CD14-positive monocyte (primary cell): ENCODE measurements at regions not wholly inside any gene's neighbourhood (a gene's known extent, or its start where the extent isn't known, plus 50 kb on each side); places are given as distances from the start of the nearest gene placed in this dataset.
A peak's percentile ranks its signal among the peaks of the same experiment; 100 is the strongest.

Source experiments
- DNase-seq, 3 donors: peaks; one replicate each; pipeline ENCODE4 v3.0.0-alpha.2; 2011 to 2022
- H2AFZ ChIP-seq: 2 replicates; pipeline ENCODE4 v1.6.0; 2012; ENCODE audit warnings: mild to moderate bottlenecking, low read depth, low read length, inconsistent platforms; ENCODE audit not compliant: insufficient read depth, poor library complexity, severe bottlenecking
- H3K27ac ChIP-seq, 2 donors: 1 replicate in 1 of 2; 2 replicates in 1 of 2; pipeline ENCODE4 v1.5.1; 2012 to 2013; ENCODE audit warnings: low read length in 2 of 2, control low read depth in 1 of 2, inconsistent platforms in 1 of 2, low read depth in 1 of 2, mild to moderate bottlenecking in 1 of 2
- H3K27me3 ChIP-seq, 2 donors: one replicate each; pipeline versions ENCODE4 v1.6.0 to v1.6.1; 2011 to 2013; ENCODE audit warnings: low read length in 2 of 2; ENCODE audit not compliant: control insufficient read depth in 2 of 2, insufficient read depth in 2 of 2
- H3K36me3 ChIP-seq, 2 donors: replicated peaks in 1 of 2; 1 replicate in 1 of 2; 2 replicates in 1 of 2; pipeline versions ENCODE4 v1.5.1 to v1.6.1; 2012 to 2013; ENCODE audit warnings: low read length in 2 of 2, control low read depth in 1 of 2, inconsistent platforms in 1 of 2, mild to moderate bottlenecking in 1 of 2; ENCODE audit not compliant: insufficient read depth in 2 of 2, control insufficient read depth in 1 of 2
- H3K4me1 ChIP-seq, 2 donors: 1 replicate in 1 of 2; 2 replicates in 1 of 2; pipeline versions ENCODE4 v1.5.1 to v1.6.1; 2012 to 2013; ENCODE audit warnings: low read length in 2 of 2, control low read depth in 1 of 2, inconsistent platforms in 1 of 2, mild to moderate bottlenecking in 1 of 2, moderate library complexity in 1 of 2; ENCODE audit not compliant: insufficient read depth in 2 of 2, control insufficient read depth in 1 of 2
- H3K4me2 ChIP-seq: replicated peaks from 2 replicates; pipeline ENCODE3; 2012; ENCODE audit warnings: low read length, moderate library complexity, mild to moderate bottlenecking; ENCODE audit not compliant: poor library complexity, severe bottlenecking; ENCODE audit errors: extremely low read depth
- H3K4me3 ChIP-seq, 3 experiments: fragments of 200-600 bp in 1 of 3; sonication (generic) in 1 of 3; replicated peaks in 1 of 3; 1 replicate in 2 of 3; 2 replicates in 1 of 3; pipeline ENCODE4 v1.5.1; 2011 to 2013; ENCODE audit warnings: low read length in 3 of 3, mild to moderate bottlenecking in 3 of 3, control low read depth in 2 of 3, low read depth in 2 of 3, inconsistent platforms in 1 of 3, moderate library complexity in 1 of 3
- H3K79me2 ChIP-seq: 2 replicates; pipeline ENCODE4 v1.6.0; 2012; ENCODE audit warnings: mild to moderate bottlenecking, control low read depth, inconsistent platforms, low read length, moderate library complexity; ENCODE audit not compliant: insufficient read depth
- H3K9ac ChIP-seq: 2 replicates; pipeline ENCODE4 v1.6.0; 2017; ENCODE audit warnings: low read length, mild to moderate bottlenecking; ENCODE audit not compliant: insufficient read depth, poor library complexity, severe bottlenecking
- H3K9me3 ChIP-seq, 2 donors: replicated peaks in 1 of 2; 1 replicate in 1 of 2; 2 replicates in 1 of 2; pipeline versions ENCODE4 v1.5.1 to v1.6.1; 2012 to 2013; ENCODE audit warnings: low read length in 2 of 2, control low read depth in 1 of 2; ENCODE audit not compliant: control insufficient read depth in 1 of 2, insufficient read depth in 1 of 2
- H4K20me1 ChIP-seq: 2 replicates; pipeline ENCODE4 v1.6.0; 2012; ENCODE audit warnings: mild to moderate bottlenecking, low read length, control low read depth, moderate library complexity; ENCODE audit not compliant: insufficient read depth
- H3K27ac Mint-ChIP-seq, 7 donors: one replicate each; pipeline ENCODE4 v1.8.0; 2020; ENCODE audit warnings: mild to moderate bottlenecking in 7 of 7, mixed read lengths in 7 of 7, moderate library complexity in 6 of 7, inconsistent platforms in 2 of 7
- H3K27me3 Mint-ChIP-seq, 3 donors: one replicate each; pipeline ENCODE4 v1.8.0; 2021 to 2022; ENCODE audit warnings: low read depth in 3 of 3, mild to moderate bottlenecking in 3 of 3, mixed read lengths in 3 of 3, moderate library complexity in 3 of 3, inconsistent platforms in 1 of 3
- H3K36me3 Mint-ChIP-seq, 2 donors: one replicate each; pipeline ENCODE4 v1.8.0; 2020; ENCODE audit warnings: mixed read lengths in 2 of 2, inconsistent platforms in 1 of 2, mild to moderate bottlenecking in 1 of 2
- H3K4me1 Mint-ChIP-seq: one replicate; pipeline ENCODE4 v1.8.0; 2020; ENCODE audit warnings: mild to moderate bottlenecking, mixed read lengths
- H3K4me3 Mint-ChIP-seq, 2 donors: one replicate each; pipeline ENCODE4 v1.8.0; 2020; ENCODE audit warnings: mild to moderate bottlenecking in 2 of 2, mixed read lengths in 2 of 2, moderate library complexity in 1 of 2
- H3K9me3 Mint-ChIP-seq, 7 donors: one replicate each; pipeline ENCODE4 v1.8.0; 2020 to 2022; ENCODE audit warnings: mixed read lengths in 7 of 7, mild to moderate bottlenecking in 6 of 7, moderate library complexity in 6 of 7, inconsistent platforms in 2 of 7
- WGBS: methylation state at CpG from one replicate; pipeline ENCODE4 v1.1.5; 2013; ENCODE audit warnings: missing lambda C conversion rate; ENCODE audit not compliant: insufficient coverage; 5-methylcytosine and 5-hydroxymethylcytosine counted together
- intact Hi-C, 2 donors: fragments of 100-400 bp; cut with micrococcal nuclease; formaldehyde crosslinking; loops; one replicate each; pipeline versions ENCODE4 v1.15.0 to v1.15.1; 2023
- TF ChIP-seq, protein P1 (sequence below): fragments of 200-600 bp; IDR thresholded peaks from one replicate; pipeline ENCODE4 v1.8.0; 2022; ENCODE audit warnings: antibody characterized with exemption, mild to moderate bottlenecking

DNA sequence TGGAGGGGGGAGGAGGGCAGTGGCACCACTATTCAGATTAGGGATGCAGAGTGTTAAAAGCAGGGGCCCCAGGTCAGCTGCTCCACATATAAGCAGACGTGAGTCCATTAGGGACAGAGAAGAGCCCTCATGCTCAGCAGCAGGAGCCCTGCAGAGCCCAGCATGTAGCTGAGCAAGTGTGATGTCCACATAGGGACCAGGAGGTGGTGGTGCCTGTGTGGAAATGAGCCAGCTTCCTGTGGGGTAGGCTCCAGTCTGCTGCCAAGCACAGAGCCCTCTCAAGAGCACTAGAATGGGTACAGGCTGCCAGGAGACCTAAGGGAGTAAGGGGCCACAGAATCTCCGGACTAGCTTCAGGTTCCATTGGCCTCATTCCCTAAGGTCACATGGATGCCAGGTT is 57.9 kb upstream of the MLN start:
- WGBS = 76% methylated on average over 2 of the region's 2 CpGs
- no peak for DNase-seq
- Mint-ChIP-seq H3K4me3 (no peak overlapping the region), H3K9me3 (peaks cover 2 to 10% (median 8%) of the 10 kb centered on the region in 7 donors), H3K36me3 (no peaks in the 10 kb centered on the region), H3K27ac (peak overlapping the region in 2 of 7 donors; percentile 26 to 31), H3K4me1 (peaks cover 19% of the 10 kb centered on the region), H3K27me3 (peaks cover 27 to 66% (median 34%) of the 10 kb centered on the region in 3 donors)
- H3K4me2 ChIP-seq = no peak overlapping the region
- intact Hi-C loops = no loop called here
- no peaks in the 10 kb centered on the region for H4K20me1 ChIP-seq
- H3K79me2 ChIP-seq = no peaks in the 10 kb centered on the region
- no peaks in the 10 kb centered on the region for H3K4me1 ChIP-seq
- TF ChIP-seq, protein P1, sequence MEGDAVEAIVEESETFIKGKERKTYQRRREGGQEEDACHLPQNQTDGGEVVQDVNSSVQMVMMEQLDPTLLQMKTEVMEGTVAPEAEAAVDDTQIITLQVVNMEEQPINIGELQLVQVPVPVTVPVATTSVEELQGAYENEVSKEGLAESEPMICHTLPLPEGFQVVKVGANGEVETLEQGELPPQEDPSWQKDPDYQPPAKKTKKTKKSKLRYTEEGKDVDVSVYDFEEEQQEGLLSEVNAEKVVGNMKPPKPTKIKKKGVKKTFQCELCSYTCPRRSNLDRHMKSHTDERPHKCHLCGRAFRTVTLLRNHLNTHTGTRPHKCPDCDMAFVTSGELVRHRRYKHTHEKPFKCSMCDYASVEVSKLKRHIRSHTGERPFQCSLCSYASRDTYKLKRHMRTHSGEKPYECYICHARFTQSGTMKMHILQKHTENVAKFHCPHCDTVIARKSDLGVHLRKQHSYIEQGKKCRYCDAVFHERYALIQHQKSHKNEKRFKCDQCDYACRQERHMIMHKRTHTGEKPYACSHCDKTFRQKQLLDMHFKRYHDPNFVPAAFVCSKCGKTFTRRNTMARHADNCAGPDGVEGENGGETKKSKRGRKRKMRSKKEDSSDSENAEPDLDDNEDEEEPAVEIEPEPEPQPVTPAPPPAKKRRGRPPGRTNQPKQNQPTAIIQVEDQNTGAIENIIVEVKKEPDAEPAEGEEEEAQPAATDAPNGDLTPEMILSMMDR = no peak
- peaks cover 0 to 27% of the 10 kb centered on the region in 2 donors for H3K27me3 ChIP-seq
- no peaks in the 10 kb centered on the region for H3K36me3 ChIP-seq
- H3K9me3 ChIP-seq = peaks cover 0 to 4% of the 10 kb centered on the region in 2 donors
- H3K4me3 ChIP-seq = no peak overlapping the region
- H2AFZ ChIP-seq = no peak overlapping the region
- H3K27ac ChIP-seq = no peak overlapping the region
- H3K9ac ChIP-seq = no peak overlapping the region

DNA sequence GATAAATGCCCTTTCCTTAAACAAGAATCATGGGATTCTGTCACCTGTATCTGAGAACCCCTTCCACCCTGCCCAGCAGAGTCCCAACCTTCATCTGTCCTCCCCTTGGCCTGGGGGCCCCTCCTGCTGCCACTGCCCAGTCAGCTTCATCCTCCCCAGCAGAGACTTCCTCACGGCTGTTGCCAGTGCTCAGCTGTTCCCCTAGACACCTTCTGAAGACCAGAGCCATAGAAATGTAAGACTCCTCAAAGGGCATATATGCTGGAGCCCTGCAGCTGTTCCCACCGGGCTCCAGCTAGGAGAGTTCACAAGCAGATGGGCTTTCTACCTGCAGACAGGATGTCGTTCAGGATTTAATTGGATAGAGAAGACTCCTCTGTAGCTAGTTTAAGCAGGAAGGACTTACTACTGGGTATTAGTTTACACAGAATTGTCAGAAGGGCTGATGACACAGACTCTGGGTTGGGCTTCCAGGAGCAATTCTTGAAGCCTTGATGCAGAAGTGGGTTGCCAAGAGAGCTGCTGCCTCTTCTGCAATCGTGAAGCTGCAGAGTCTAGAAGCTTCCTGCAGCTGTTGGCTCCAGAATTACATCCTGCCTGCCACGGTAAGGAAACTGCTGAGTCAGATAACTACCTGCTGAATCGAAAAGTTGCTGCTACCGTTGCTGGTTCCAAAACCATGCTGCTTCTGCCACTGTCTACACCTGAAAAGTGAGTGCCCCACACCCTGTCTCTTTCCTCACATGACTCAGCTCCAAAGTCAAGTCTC is 57.1 kb upstream of the MLN start:
- H2AFZ ChIP-seq = no peak overlapping the region
- Mint-ChIP-seq H3K4me1 (peaks cover 22% of the 10 kb centered on the region), H3K27me3 (peaks cover 33 to 70% (median 42%) of the 10 kb centered on the region in 3 donors), H3K9me3 (peaks cover 0 to 4% (median 0%) of the 10 kb centered on the region in 7 donors), H3K4me3 (peak overlapping the region in 1 of 2 donors; percentile 12), H3K27ac (peak overlapping the region in 1 of 7 donors; percentile 66), H3K36me3 (no peaks in the 10 kb centered on the region)
- no peaks in the 10 kb centered on the region for H3K79me2 ChIP-seq
- intact Hi-C loops = no loop called here
- H3K4me2 ChIP-seq = no peak overlapping the region
- WGBS = 8% methylated on average over 7 of the region's 7 CpGs
- no peaks in the 10 kb centered on the region for H4K20me1 ChIP-seq
- no peaks in the 10 kb centered on the region for H3K4me1 ChIP-seq
- H3K9ac ChIP-seq = no peak overlapping the region
- DNase-seq = no peak
- no peaks in the 10 kb centered on the region for H3K36me3 ChIP-seq
- peaks cover 0 to 2% of the 10 kb centered on the region in 2 donors for H3K9me3 ChIP-seq
- H3K27ac ChIP-seq = no peak overlapping the region
- peaks cover 0 to 34% of the 10 kb centered on the region in 2 donors for H3K27me3 ChIP-seq
- H3K4me3 ChIP-seq = no peak overlapping the region
- TF ChIP-seq, protein P1 = no peak
